ENCODE measurements at regions not wholly inside any gene's neighbourhood (a gene's known extent, or its start where the extent isn't known, plus 50 kb on each side); places are given as distances from the start of the nearest gene placed in this dataset.

GRCh38 chr22:22109693-22110466 lies 127.3 kb upstream of the TOP3B start:
- Histone ChIP-seq H3K36me3 (ENCODE audit: insufficient read depth) (no peaks in the 10 kb centered on the region), H3K4me1 (ENCODE audit: low read depth, poor library complexity, severe bottlenecking) (no peaks in the 10 kb centered on the region), H3K27ac (no peak overlapping the region), H3K4me3 (IDR thresholded peaks at IDR 0.05; ENCODE audit: insufficient read depth, low read depth, low read length) (no peak overlapping the region), H3K4me2 (no peak overlapping the region), H2AFZ (ENCODE audit: low read depth) (no peak overlapping the region), H3K79me2 (ENCODE audit: insufficient read depth, low read depth) (no peaks in the 10 kb centered on the region), H3K9ac (no peak overlapping the region), H3K27me3 (ENCODE audit: insufficient read depth, low read depth) (no peaks in the 10 kb centered on the region), H4K20me1 (ENCODE audit: insufficient read depth) (no peaks in the 10 kb centered on the region)
- TF ChIP-seq CTCF (conservative IDR thresholded peaks at IDR 0.05; ENCODE audit: low read depth, low read length) = no peak

GRCh38 chr22:22106855-22107254 lies 124.3 kb upstream of the TOP3B start:
- Histone ChIP-seq H3K4me1 (ENCODE audit: low read depth, poor library complexity, severe bottlenecking) (no peaks in the 10 kb centered on the region), H3K4me3 (IDR thresholded peaks at IDR 0.05; ENCODE audit: insufficient read depth, low read depth, low read length) (no peak overlapping the region), H4K20me1 (ENCODE audit: insufficient read depth) (no peaks in the 10 kb centered on the region), H3K79me2 (ENCODE audit: insufficient read depth, low read depth) (no peaks in the 10 kb centered on the region), H3K27me3 (ENCODE audit: insufficient read depth, low read depth) (no peaks in the 10 kb centered on the region), H3K9ac (no peak overlapping the region), H3K4me2 (no peak overlapping the region), H3K27ac (no peak overlapping the region), H3K36me3 (ENCODE audit: insufficient read depth) (no peaks in the 10 kb centered on the region), H2AFZ (ENCODE audit: low read depth) (no peak overlapping the region)
- TF ChIP-seq CTCF (conservative IDR thresholded peaks at IDR 0.05; ENCODE audit: low read depth, low read length) = no peak

GRCh38 chr22:22105364-22105763 lies 122.8 kb upstream of the TOP3B start:
- no peak overlapping the region for H3K27ac ChIP-seq
- H3K4me1 ChIP-seq (ENCODE audit: low read depth, poor library complexity, severe bottlenecking) = no peaks in the 10 kb centered on the region
- no peaks in the 10 kb centered on the region for H3K79me2 ChIP-seq (ENCODE audit: insufficient read depth, low read depth)
- no peaks in the 10 kb centered on the region for H4K20me1 ChIP-seq (ENCODE audit: insufficient read depth)
- H3K27me3 ChIP-seq (ENCODE audit: insufficient read depth, low read depth) = no peaks in the 10 kb centered on the region
- H3K36me3 ChIP-seq (ENCODE audit: insufficient read depth) = no peaks in the 10 kb centered on the region
- TF ChIP-seq CTCF (conservative IDR thresholded peaks at IDR 0.05; ENCODE audit: low read depth, low read length) = no peak
- no peak overlapping the region for H2AFZ ChIP-seq (ENCODE audit: low read depth)
- no peak overlapping the region for H3K4me3 ChIP-seq (IDR thresholded peaks at IDR 0.05; ENCODE audit: insufficient read depth, low read depth, low read length)
- H3K9ac ChIP-seq = no peak overlapping the region
- no peak overlapping the region for H3K4me2 ChIP-seq

- Histone ChIP-seq H3K27ac (no peak overlapping the region), H3K36me3 (ENCODE audit: insufficient read depth) (no peaks in the 10 kb centered on the region), H3K27me3 (ENCODE audit: insufficient read depth, low read depth) (no peaks in the 10 kb centered on the region), H3K4me2 (no peak overlapping the region), H3K79me2 (ENCODE audit: insufficient read depth, low read depth) (no peaks in the 10 kb centered on the region), H3K9ac (no peak overlapping the region), H2AFZ (ENCODE audit: low read depth) (no peak overlapping the region), H4K20me1 (ENCODE audit: insufficient read depth) (no peaks in the 10 kb centered on the region), H3K4me3 (IDR thresholded peaks at IDR 0.05; ENCODE audit: insufficient read depth, low read depth, low read length) (no peak overlapping the region), H3K4me1 (ENCODE audit: low read depth, poor library complexity, severe bottlenecking) (no peaks in the 10 kb centered on the region)
- peak; percentile 51 for TF ChIP-seq CTCF (conservative IDR thresholded peaks at IDR 0.05; ENCODE audit: low read depth, low read length)
These were observed 120.7 kb upstream of the TOP3B start for GRCh38 chr22:22103078-22103875.
